Activated CD8-positive, alpha-beta T cell treated with anti-CD3 and anti-CD28 coated beads for 36 hours (primary cell): ENCODE measurements at regions not wholly inside any gene's neighbourhood (a gene's known extent, or its start where the extent isn't known, plus 50 kb on each side); places are given as distances from the start of the nearest gene placed in this dataset.

Source experiments
- ATAC-seq: fragments of 200-7000 bp; cut with Tn5 transposase; one replicate; pipeline ENCODE4 v1.10.0; 2021; ENCODE audit warnings: mild to moderate bottlenecking, moderate library complexity
- CTCF ChIA-PET: fragments of 350-600 bp; sonication (Branson Sonifier 250); formaldehyde crosslinking; loops from one replicate; lab custom pipeline; 2021; ENCODE audit warnings: antibody characterized with exemption; lab: Charles Lee
- POLR2A ChIA-PET: fragments of 350-600 bp; sonication (Branson Sonifier 250); formaldehyde crosslinking; loops from one replicate; lab custom pipeline; 2021; ENCODE audit warnings: antibody characterized with exemption; lab: Charles Lee
- DNase-seq: peaks from one replicate; pipeline ENCODE4 v3.0.0-alpha.2; 2020
- H3K27ac Mint-ChIP-seq: one replicate; pipeline ENCODE4 v1.8.0; 2021; ENCODE audit warnings: mild to moderate bottlenecking, mixed read lengths
- H3K27me3 Mint-ChIP-seq: one replicate; pipeline ENCODE4 v1.8.0; 2021; ENCODE audit warnings: mixed read lengths
- H3K36me3 Mint-ChIP-seq: one replicate; pipeline ENCODE4 v1.8.0; 2021; ENCODE audit warnings: low read depth, mixed read lengths
- H3K4me1 Mint-ChIP-seq: one replicate; pipeline ENCODE4 v1.8.0; 2021; ENCODE audit warnings: low read depth, mixed read lengths
- H3K4me3 Mint-ChIP-seq: one replicate; pipeline ENCODE4 v1.8.0; 2021; ENCODE audit warnings: mild to moderate bottlenecking, moderate library complexity, mixed read lengths
- H3K9me3 Mint-ChIP-seq: one replicate; pipeline ENCODE4 v1.8.0; 2021; ENCODE audit warnings: mixed read lengths
- intact Hi-C: fragments of 100-400 bp; cut with micrococcal nuclease; formaldehyde crosslinking; loops from one replicate; pipeline ENCODE4 v1.10.0; 2022
- TF ChIP-seq, protein P1 (sequence below): fragments of 200-600 bp; IDR thresholded peaks from one replicate; pipeline ENCODE4 v1.8.0; 2022; ENCODE audit warnings: antibody characterized with exemption, mild to moderate bottlenecking

- no peaks in the 10 kb centered on the region for H3K4me1 Mint-ChIP-seq
- ATAC-seq, result no peak
- peaks cover 1% of the 10 kb centered on the region for H3K27me3 Mint-ChIP-seq
- H3K4me3 Mint-ChIP-seq, result no peak overlapping the region
- peaks cover 8% of the 10 kb centered on the region for H3K9me3 Mint-ChIP-seq
- H3K36me3 Mint-ChIP-seq, result no peaks in the 10 kb centered on the region
- ChIA-PET POLR2A (interaction anchor here (0.6 kb wide), 1 partner anchor 1408 kb away, joined by 3 read pairs; no protein-coding TSS in a partner anchor), CTCF (no interaction called here)
- intact Hi-C loops, result no loop called here
- no peak for DNase-seq
- TF ChIP-seq, protein P1, sequence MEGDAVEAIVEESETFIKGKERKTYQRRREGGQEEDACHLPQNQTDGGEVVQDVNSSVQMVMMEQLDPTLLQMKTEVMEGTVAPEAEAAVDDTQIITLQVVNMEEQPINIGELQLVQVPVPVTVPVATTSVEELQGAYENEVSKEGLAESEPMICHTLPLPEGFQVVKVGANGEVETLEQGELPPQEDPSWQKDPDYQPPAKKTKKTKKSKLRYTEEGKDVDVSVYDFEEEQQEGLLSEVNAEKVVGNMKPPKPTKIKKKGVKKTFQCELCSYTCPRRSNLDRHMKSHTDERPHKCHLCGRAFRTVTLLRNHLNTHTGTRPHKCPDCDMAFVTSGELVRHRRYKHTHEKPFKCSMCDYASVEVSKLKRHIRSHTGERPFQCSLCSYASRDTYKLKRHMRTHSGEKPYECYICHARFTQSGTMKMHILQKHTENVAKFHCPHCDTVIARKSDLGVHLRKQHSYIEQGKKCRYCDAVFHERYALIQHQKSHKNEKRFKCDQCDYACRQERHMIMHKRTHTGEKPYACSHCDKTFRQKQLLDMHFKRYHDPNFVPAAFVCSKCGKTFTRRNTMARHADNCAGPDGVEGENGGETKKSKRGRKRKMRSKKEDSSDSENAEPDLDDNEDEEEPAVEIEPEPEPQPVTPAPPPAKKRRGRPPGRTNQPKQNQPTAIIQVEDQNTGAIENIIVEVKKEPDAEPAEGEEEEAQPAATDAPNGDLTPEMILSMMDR, result no peak
- no peak overlapping the region for H3K27ac Mint-ChIP-seq
Measured at GRCh38 chr13:80989747-80990146, 648.8 kb upstream of the SPRY2 start.

DNA sequence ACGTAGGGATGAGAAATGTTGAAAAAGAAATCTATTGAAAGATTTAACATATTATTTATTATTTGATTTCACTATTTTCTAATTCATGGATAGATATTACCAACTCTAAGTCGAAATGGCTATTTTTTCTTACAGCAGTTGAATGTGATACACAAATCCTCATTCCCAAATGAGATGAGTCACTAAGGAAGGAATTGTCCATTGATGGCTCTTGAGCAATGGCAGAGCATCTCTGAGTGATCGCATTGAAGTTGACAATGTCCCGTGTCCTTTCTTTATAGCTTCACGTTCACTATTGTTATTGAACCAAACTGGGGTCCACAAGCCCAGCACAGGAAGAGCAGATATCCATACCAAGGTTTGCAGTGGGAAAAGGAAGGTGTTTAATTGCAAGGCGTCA, 648.3 kb upstream of the SPRY2 start:
- ATAC-seq (no peak), DNase-seq (no peak)
- Mint-ChIP-seq H3K4me1 (no peaks in the 10 kb centered on the region), H3K36me3 (no peaks in the 10 kb centered on the region), H3K4me3 (no peak overlapping the region), H3K27me3 (peaks cover 1% of the 10 kb centered on the region), H3K9me3 (peaks cover 8% of the 10 kb centered on the region), H3K27ac (no peak overlapping the region)
- TF ChIP-seq, protein P1, result no peak
- POLR2A ChIA-PET, result interaction anchor here (0.6 kb wide), 1 partner anchor 1407 kb away, joined by 3 read pairs; no protein-coding TSS in a partner anchor
- intact Hi-C loops, result no loop called here
- CTCF ChIA-PET, result interaction anchor here (1.3 kb wide), 1 partner anchor 10 kb away, joined by 3 read pairs; no protein-coding TSS in a partner anchor

- peaks cover 1% of the 10 kb centered on the region for H3K27me3 Mint-ChIP-seq
- ChIA-PET POLR2A (no interaction called here), CTCF (interaction anchor here (1.3 kb wide), 1 partner anchor 10 kb away, joined by 3 read pairs; no protein-coding TSS in a partner anchor)
- H3K27ac Mint-ChIP-seq, result no peak overlapping the region
- TF ChIP-seq, protein P1, result no peak
- no peaks in the 10 kb centered on the region for H3K36me3 Mint-ChIP-seq
- H3K9me3 Mint-ChIP-seq, result peaks cover 8% of the 10 kb centered on the region
- H3K4me1 Mint-ChIP-seq, result no peaks in the 10 kb centered on the region
- no peak overlapping the region for H3K4me3 Mint-ChIP-seq
- intact Hi-C loops, result no loop called here
- ATAC-seq (no peak), DNase-seq (no peak)
Measured at GRCh38 chr13:80988391-80989151, 647.6 kb upstream of the SPRY2 start.

GRCh38 chr13:80979035-80979641, 638.2 kb upstream of the SPRY2 start:
- no peak overlapping the region for H3K27ac Mint-ChIP-seq
- ATAC-seq, result peak; percentile 53
- intact Hi-C loops, result no loop called here
- H3K9me3 Mint-ChIP-seq, result no peaks in the 10 kb centered on the region
- H3K36me3 Mint-ChIP-seq, result no peaks in the 10 kb centered on the region
- H3K4me3 Mint-ChIP-seq, result no peak overlapping the region
- TF ChIP-seq, protein P1, result peak; percentile 87
- H3K27me3 Mint-ChIP-seq, result no peaks in the 10 kb centered on the region
- H3K4me1 Mint-ChIP-seq, result no peaks in the 10 kb centered on the region
- CTCF ChIA-PET, result interaction anchor here (0.9 to 1.5 kb wide), 6 partner anchors 9 to 63 kb away, joined by 3 to 10 read pairs (median 3); no protein-coding TSS in a partner anchor
- DNase-seq, result peak; percentile 53
- POLR2A ChIA-PET, result no interaction called here

GRCh38 chr13:80977168-80977567, 636.2 kb upstream of the SPRY2 start:
- ChIA-PET CTCF (interaction anchor here (0.9 to 2.8 kb wide), 2 partner anchors 40 to 564 kb away, joined by 3 to 13 read pairs; no protein-coding TSS in a partner anchor), POLR2A (no interaction called here)
- no peak for ATAC-seq
- intact Hi-C loops, result no loop called here
- Mint-ChIP-seq H3K27ac (no peak overlapping the region), H3K4me3 (no peak overlapping the region), H3K36me3 (no peaks in the 10 kb centered on the region), H3K9me3 (no peaks in the 10 kb centered on the region), H3K27me3 (no peaks in the 10 kb centered on the region), H3K4me1 (no peaks in the 10 kb centered on the region)
- no peak for DNase-seq
- TF ChIP-seq, protein P1, result no peak
